ENCODE measurements at regions not wholly inside any gene's neighbourhood (a gene's known extent, or its start where the extent isn't known, plus 50 kb on each side); places are given as distances from the start of the nearest gene placed in this dataset.

GRCh38 chr4:31923634-31924033, 1203.5 kb downstream of the PCDH7 start:
- FAIRE-seq (no peak), DNase-seq (ENCODE audit: insufficient read length) (no peak)
- TF ChIP-seq POLR2AphosphoS5 (IDR thresholded peaks at IDR 0.05; ENCODE audit: low read depth, low read length) (no peak), POLR2A (IDR thresholded peaks at IDR 0.05; ENCODE audit: low read depth, low read length) (no peak), TAF1 (IDR thresholded peaks at IDR 0.05; ENCODE audit: borderline replicate concordance, low read depth, low read length) (no peak)

- TF ChIP-seq TAF1 (IDR thresholded peaks at IDR 0.05; ENCODE audit: borderline replicate concordance, low read depth, low read length): no peak
- TF ChIP-seq POLR2AphosphoS5 (IDR thresholded peaks at IDR 0.05; ENCODE audit: low read depth, low read length): no peak
- TF ChIP-seq POLR2A (IDR thresholded peaks at IDR 0.05; ENCODE audit: low read depth, low read length): no peak
- FAIRE-seq (no peak), DNase-seq (ENCODE audit: insufficient read length) (no peak)
Measured at GRCh38 chr4:31929676-31930345, 1209.6 kb downstream of the PCDH7 start.

DNA sequence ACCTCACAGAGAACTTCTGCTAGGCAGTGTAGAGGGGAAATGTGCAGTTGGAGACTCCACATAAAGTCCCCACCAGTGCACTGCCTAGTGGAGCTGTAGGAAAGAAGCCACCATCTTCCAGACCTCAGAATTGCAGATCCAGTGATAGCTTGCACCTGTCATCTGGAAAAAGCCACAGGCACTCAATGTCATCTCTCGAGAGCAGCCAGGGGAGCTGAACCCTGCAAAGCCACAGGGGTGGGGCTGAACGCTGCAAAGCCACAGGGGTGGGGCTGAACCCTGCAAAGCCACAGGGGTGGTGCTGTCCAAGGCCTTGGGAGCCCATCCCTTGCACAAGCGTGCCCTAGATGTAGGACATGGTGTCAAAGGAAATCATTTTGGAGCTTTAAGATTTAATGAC, 1226.3 kb downstream of the PCDH7 start:
- no peak for TF ChIP-seq POLR2A (IDR thresholded peaks at IDR 0.05; ENCODE audit: low read depth, low read length)
- FAIRE-seq (no peak), DNase-seq (ENCODE audit: insufficient read length) (no peak)

DNA sequence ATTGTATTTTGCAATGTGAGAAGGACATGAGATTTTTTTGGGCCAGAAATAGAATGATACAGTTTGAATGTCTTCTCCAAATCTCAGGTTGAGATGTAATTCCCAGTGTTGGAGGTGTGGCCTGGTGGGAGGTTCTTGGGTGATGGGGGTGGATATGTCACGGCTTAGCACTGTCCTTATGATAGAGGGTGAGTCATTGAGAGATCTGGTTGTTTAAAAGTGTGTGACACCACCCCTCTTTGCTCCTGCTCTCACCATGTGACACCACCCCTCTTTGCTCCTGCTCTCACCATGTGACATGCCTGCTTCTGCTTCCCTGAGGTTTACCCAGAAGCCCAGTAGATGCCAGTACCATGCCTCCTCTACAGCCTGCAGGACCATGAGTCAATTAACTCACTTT, 1226.9 kb downstream of the PCDH7 start:
- DNase-seq (ENCODE audit: insufficient read length): no peak
- TF ChIP-seq TAF1 (IDR thresholded peaks at IDR 0.05; ENCODE audit: borderline replicate concordance, low read depth, low read length) (no peak), POLR2AphosphoS5 (IDR thresholded peaks at IDR 0.05; ENCODE audit: low read depth, low read length) (no peak), POLR2A (IDR thresholded peaks at IDR 0.05; ENCODE audit: low read depth, low read length) (no peak)
- no peak for FAIRE-seq

DNA sequence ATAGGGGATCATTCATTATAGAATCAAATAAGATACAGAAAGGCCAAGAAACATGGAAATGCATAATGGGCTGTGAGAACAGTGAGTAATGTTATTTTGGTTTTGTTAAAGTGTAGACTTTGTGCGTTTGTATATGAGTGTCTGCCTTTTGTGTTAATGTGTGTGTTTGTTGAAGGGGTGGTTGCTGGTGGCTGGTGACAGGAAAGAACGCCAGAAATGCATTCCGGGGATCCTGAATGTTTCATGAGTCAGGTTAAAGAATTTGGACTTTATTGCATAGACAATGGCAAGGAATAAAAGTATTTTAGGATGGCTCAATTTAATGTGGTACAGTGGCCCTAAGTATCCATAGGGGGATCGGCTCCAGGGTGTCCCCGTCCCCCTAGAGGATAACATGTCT, 1228.9 kb downstream of the PCDH7 start:
- TF ChIP-seq POLR2A (IDR thresholded peaks at IDR 0.05; ENCODE audit: low read depth, low read length): no peak
- FAIRE-seq (no peak), DNase-seq (ENCODE audit: insufficient read length) (no peak)

- FAIRE-seq: no peak
- TF ChIP-seq POLR2AphosphoS5 (IDR thresholded peaks at IDR 0.05; ENCODE audit: low read depth, low read length): no peak
- TF ChIP-seq TAF1 (IDR thresholded peaks at IDR 0.05; ENCODE audit: borderline replicate concordance, low read depth, low read length): no peak
- no peak for TF ChIP-seq POLR2A (IDR thresholded peaks at IDR 0.05; ENCODE audit: low read depth, low read length)
- no peak for DNase-seq (ENCODE audit: insufficient read length)
Measured at GRCh38 chr4:31955346-31955745, 1235.2 kb downstream of the PCDH7 start.

DNA sequence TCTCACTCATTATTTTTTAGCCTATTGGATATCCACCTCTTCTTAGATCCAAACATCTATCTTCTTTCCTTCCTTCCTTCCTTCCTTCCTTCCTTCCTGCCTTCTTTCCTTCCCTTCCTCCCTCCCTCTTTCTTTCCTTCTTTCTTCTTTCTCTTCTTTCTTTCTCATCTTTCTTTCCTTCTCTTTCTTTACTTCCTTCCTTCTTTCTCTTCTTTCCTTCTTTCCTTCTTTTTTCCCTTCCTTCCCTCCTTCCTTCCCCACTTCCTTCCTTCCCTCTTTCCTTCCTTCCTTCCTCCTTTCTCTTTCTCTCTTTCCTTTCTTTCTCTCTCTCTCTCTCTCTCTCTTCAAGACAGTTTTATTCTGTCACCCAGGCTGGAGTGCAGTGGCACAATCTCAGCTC, 1239.8 kb downstream of the PCDH7 start:
- no peak for FAIRE-seq
- TF ChIP-seq POLR2AphosphoS5 (IDR thresholded peaks at IDR 0.05; ENCODE audit: low read depth, low read length) (no peak), POLR2A (IDR thresholded peaks at IDR 0.05; ENCODE audit: low read depth, low read length) (no peak), TAF1 (IDR thresholded peaks at IDR 0.05; ENCODE audit: borderline replicate concordance, low read depth, low read length) (no peak)
- DNase-seq (ENCODE audit: insufficient read length): no peak

GRCh38 chr4:31964685-31965084, 1244.5 kb downstream of the PCDH7 start:
- no peak for DNase-seq (ENCODE audit: insufficient read length)
- FAIRE-seq: no peak
- TF ChIP-seq POLR2AphosphoS5 (IDR thresholded peaks at IDR 0.05; ENCODE audit: low read depth, low read length) (no peak), TAF1 (IDR thresholded peaks at IDR 0.05; ENCODE audit: borderline replicate concordance, low read depth, low read length) (no peak), POLR2A (IDR thresholded peaks at IDR 0.05; ENCODE audit: low read depth, low read length) (no peak)

GRCh38 chr4:31968842-31969241, 1248.7 kb downstream of the PCDH7 start:
- no peak for DNase-seq (ENCODE audit: insufficient read length)
- TF ChIP-seq POLR2A (IDR thresholded peaks at IDR 0.05; ENCODE audit: low read depth, low read length) (no peak), TAF1 (IDR thresholded peaks at IDR 0.05; ENCODE audit: borderline replicate concordance, low read depth, low read length) (no peak), POLR2AphosphoS5 (IDR thresholded peaks at IDR 0.05; ENCODE audit: low read depth, low read length) (no peak)
- no peak for FAIRE-seq

DNA sequence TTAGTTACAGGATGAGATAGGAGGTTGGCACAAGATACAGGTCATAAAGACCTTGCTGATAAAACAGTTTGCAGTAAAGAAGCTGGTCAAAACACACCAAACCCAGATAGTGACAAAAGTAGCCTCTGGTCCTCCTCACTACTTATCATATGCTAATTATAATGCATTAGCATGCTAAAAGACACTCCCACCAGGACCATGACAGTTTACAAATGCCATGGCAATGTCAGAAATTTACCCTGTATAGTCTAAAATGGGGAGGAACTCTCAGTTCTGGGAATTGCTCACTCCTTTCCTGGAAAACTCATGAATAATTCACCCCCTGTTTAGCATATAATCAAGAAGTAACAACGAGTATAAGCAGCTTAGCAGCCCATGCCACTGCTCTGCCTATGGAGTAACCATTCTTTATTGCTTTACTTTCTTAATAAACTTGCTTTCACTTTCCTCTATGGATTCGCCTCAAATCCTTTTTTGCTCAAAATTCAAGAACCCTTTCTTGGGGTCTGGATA, 1254.4 kb downstream of the PCDH7 start:
- TF ChIP-seq TAF1 (IDR thresholded peaks at IDR 0.05; ENCODE audit: borderline replicate concordance, low read depth, low read length): no peak
- no peak for TF ChIP-seq POLR2AphosphoS5 (IDR thresholded peaks at IDR 0.05; ENCODE audit: low read depth, low read length)
- TF ChIP-seq POLR2A (IDR thresholded peaks at IDR 0.05; ENCODE audit: low read depth, low read length): no peak
- DNase-seq (ENCODE audit: insufficient read length): no peak
- FAIRE-seq: no peak

GRCh38 chr4:31979988-31980387, 1259.8 kb downstream of the PCDH7 start:
- TF ChIP-seq POLR2AphosphoS5 (IDR thresholded peaks at IDR 0.05; ENCODE audit: low read depth, low read length) (no peak), POLR2A (IDR thresholded peaks at IDR 0.05; ENCODE audit: low read depth, low read length) (no peak), TAF1 (IDR thresholded peaks at IDR 0.05; ENCODE audit: borderline replicate concordance, low read depth, low read length) (no peak)
- DNase-seq (ENCODE audit: insufficient read length) (no peak), FAIRE-seq (no peak)

DNA sequence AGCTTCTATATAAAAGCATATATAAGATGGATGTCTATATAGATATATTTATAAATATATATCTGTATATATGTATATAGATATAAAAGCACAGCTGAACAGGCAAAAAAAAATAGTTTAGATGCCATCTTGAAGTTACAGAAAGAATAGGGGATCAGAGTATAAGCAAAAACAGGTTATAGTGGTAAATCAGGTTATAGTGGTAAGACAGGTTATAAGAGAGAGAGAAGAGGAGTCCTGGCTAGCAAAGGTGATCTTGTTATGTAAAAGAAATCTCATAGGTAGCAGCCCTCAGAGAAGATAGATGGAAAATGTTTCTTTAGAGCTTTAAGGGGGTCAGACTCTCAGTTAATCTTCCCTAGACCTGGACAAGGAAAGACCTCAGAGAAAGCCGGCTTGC, 1263.1 kb downstream of the PCDH7 start:
- FAIRE-seq (no peak), DNase-seq (ENCODE audit: insufficient read length) (no peak)
- TF ChIP-seq TAF1 (IDR thresholded peaks at IDR 0.05; ENCODE audit: borderline replicate concordance, low read depth, low read length) (no peak), POLR2A (IDR thresholded peaks at IDR 0.05; ENCODE audit: low read depth, low read length) (no peak), POLR2AphosphoS5 (IDR thresholded peaks at IDR 0.05; ENCODE audit: low read depth, low read length) (no peak)

DNA sequence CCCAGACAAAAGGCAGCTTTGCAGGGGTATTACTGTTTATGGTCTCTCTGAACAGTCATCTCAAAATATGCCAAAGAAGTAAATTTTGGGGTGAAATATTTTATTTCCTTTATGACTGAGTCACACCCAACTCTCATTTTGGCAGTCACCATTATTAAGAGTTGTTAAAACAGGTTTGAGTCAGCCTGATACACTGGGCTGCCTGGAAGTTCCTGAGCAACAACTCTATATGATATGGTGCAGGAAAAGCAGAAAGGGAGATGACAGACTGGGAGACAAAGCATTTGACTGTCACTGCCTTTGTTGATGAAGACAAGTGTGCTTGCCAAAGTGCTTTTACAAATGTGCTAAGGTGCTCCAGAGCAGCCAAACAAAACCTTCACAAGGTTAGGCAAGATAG, 1263.5 kb downstream of the PCDH7 start:
- TF ChIP-seq TAF1 (IDR thresholded peaks at IDR 0.05; ENCODE audit: borderline replicate concordance, low read depth, low read length) (no peak), POLR2AphosphoS5 (IDR thresholded peaks at IDR 0.05; ENCODE audit: low read depth, low read length) (no peak), POLR2A (IDR thresholded peaks at IDR 0.05; ENCODE audit: low read depth, low read length) (no peak)
- DNase-seq (ENCODE audit: insufficient read length) (no peak), FAIRE-seq (no peak)
